Stomach (tissue), 4 donors: ENCODE measurements at regions not wholly inside any gene's neighbourhood (a gene's known extent, or its start where the extent isn't known, plus 50 kb on each side); places are given as distances from the start of the nearest gene placed in this dataset.

Source experiments
- POLR2A ChIP-seq, 4 donors: fragments of 450-650 bp; IDR thresholded peaks; one replicate each; pipeline ENCODE4 v1.6.1; 2016; ENCODE audit warnings: antibody characterized with exemption in 4 of 4, control low read depth in 2 of 4, mild to moderate bottlenecking in 1 of 4, moderate library complexity in 1 of 4
- TF ChIP-seq, protein P1 (sequence below), 7 experiments: fragments of 450-650 bp in 4 of 7; fragments of 200-600 bp in 3 of 7; sonication (generic) in 3 of 7; IDR thresholded peaks; one replicate each; pipeline ENCODE4 v1.5.1; 2016 to 2019; ENCODE audit warnings: antibody characterized with exemption in 7 of 7, control low read depth in 2 of 7, mild to moderate bottlenecking in 1 of 7

DNA sequence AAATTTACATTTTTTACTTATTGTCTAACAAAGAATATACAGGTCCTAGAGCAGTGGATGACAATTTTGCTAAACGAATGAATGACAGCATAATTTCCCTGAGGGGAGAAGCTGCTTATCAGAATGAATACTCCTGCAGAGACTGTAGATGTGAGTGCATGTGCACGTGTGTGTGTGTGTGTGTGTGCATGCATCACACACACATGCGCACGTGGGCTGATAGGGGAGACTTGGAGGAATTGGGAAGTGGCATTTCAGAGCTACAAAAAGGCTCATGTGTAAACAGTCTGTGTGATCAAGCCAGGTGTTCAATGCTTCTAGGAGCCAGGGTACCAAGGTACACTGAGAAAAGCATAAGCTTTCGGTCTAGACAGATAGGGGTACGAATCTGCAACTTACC lies 93.5 kb upstream of the SASH1 start:
- no peak for TF ChIP-seq POLR2A (IDR thresholded peaks at IDR 0.05)
- TF ChIP-seq, protein P1, sequence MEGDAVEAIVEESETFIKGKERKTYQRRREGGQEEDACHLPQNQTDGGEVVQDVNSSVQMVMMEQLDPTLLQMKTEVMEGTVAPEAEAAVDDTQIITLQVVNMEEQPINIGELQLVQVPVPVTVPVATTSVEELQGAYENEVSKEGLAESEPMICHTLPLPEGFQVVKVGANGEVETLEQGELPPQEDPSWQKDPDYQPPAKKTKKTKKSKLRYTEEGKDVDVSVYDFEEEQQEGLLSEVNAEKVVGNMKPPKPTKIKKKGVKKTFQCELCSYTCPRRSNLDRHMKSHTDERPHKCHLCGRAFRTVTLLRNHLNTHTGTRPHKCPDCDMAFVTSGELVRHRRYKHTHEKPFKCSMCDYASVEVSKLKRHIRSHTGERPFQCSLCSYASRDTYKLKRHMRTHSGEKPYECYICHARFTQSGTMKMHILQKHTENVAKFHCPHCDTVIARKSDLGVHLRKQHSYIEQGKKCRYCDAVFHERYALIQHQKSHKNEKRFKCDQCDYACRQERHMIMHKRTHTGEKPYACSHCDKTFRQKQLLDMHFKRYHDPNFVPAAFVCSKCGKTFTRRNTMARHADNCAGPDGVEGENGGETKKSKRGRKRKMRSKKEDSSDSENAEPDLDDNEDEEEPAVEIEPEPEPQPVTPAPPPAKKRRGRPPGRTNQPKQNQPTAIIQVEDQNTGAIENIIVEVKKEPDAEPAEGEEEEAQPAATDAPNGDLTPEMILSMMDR (IDR thresholded peaks at IDR 0.05), result no peak
